IMR-90 (cell line): ENCODE measurements at regions not wholly inside any gene's neighbourhood (a gene's known extent, or its start where the extent isn't known, plus 50 kb on each side); places are given as distances from the start of the nearest gene placed in this dataset.

Experiments
- ATAC-seq: fragments of 200-7000 bp; cut with Tn5 transposase; 2 replicates; pipeline ENCODE4 v1.9.1; 2020; ENCODE audit warnings: low read depth, mild to moderate bottlenecking, moderate library complexity
- BruUV-seq: library from RNA; stranded (reverse); fragments of 400-500 nt; replicated peaks from 2 replicates; lab custom pipeline; 2021; lab: Mats Ljungman, UMichigan
- CTCF ChIA-PET: fragments of 300-600 bp; formaldehyde crosslinking; extraction: SDS; loops from one replicate; lab custom pipeline; 2021; ENCODE audit warnings: antibody characterized with exemption; lab: Yijun Ruan, JAX
- POLR2A ChIA-PET: fragments of 300-600 bp; sonication (Branson Sonifier 250); formaldehyde crosslinking; loops from one replicate; lab custom pipeline; 2022; ENCODE audit warnings: antibody characterized with exemption; ENCODE audit not compliant: unreplicated experiment; lab: Charles Lee
- DNase-seq: peaks from one replicate; pipeline ENCODE4 v3.0.0; 2013
- H2AFZ ChIP-seq: replicated peaks from 2 replicates; pipeline ENCODE3; 2013; ENCODE audit warnings: low read length, mild to moderate bottlenecking; ENCODE audit not compliant: poor library complexity
- H2AK5ac ChIP-seq: 2 replicates; pipeline ENCODE4 v1.6.1; 2013; ENCODE audit warnings: low read depth, low read length, inconsistent platforms
- H2AK9ac ChIP-seq: replicated peaks from 2 replicates; pipeline ENCODE3; 2013; ENCODE audit warnings: mild to moderate bottlenecking, low read depth, low read length, moderate library complexity; ENCODE audit not compliant: poor library complexity
- H2BK120ac ChIP-seq: 2 replicates; pipeline ENCODE4 v1.6.1; 2013; ENCODE audit warnings: low read depth, low read length, inconsistent platforms
- H2BK15ac ChIP-seq: 3 replicates; pipeline ENCODE4 v1.6.1; 2013; ENCODE audit warnings: low read depth, low read length, inconsistent platforms
- H2BK20ac ChIP-seq: 2 replicates; pipeline ENCODE4 v1.6.1; 2013; ENCODE audit warnings: low read depth, mild to moderate bottlenecking, inconsistent platforms, low read length, moderate library complexity
- H2BK5ac ChIP-seq: 2 replicates; pipeline ENCODE4 v1.6.1; 2013; ENCODE audit warnings: mild to moderate bottlenecking, low read depth, low read length, inconsistent platforms; ENCODE audit not compliant: poor library complexity, severe bottlenecking
- H3K14ac ChIP-seq: replicated peaks from 2 replicates; pipeline ENCODE4 v1.6.1; 2013; ENCODE audit warnings: low read depth, low read length, inconsistent platforms
- H3K18ac ChIP-seq: 2 replicates; pipeline ENCODE4 v1.6.1; 2013; ENCODE audit warnings: low read depth, low read length, control low read depth
- H3K23ac ChIP-seq: 2 replicates; pipeline ENCODE4 v1.6.1; 2013; ENCODE audit warnings: low read depth, low read length, inconsistent platforms
- H3K27ac ChIP-seq: 2 replicates; pipeline ENCODE4 v1.5.1; 2013; ENCODE audit warnings: mild to moderate bottlenecking, control low read depth, low read length; ENCODE audit not compliant: insufficient read depth
- H3K27me3 ChIP-seq: 2 replicates; pipeline ENCODE4 v1.6.1; 2013; ENCODE audit warnings: low read length; ENCODE audit not compliant: control insufficient read depth, insufficient read depth
- H3K36me3 ChIP-seq: 2 replicates; pipeline ENCODE4 v1.6.1; 2013; ENCODE audit warnings: low read length, mixed read lengths; ENCODE audit not compliant: control insufficient read depth, insufficient read depth
- H3K4ac ChIP-seq: 2 replicates; pipeline ENCODE4 v1.6.1; 2013; ENCODE audit warnings: low read depth, low read length, inconsistent platforms
- H3K4me1 ChIP-seq: 2 replicates; pipeline ENCODE4 v1.6.1; 2013; ENCODE audit warnings: low read length, mixed read lengths; ENCODE audit not compliant: control insufficient read depth, insufficient read depth
- H3K4me2 ChIP-seq: 2 replicates; pipeline ENCODE4 v1.6.1; 2013; ENCODE audit warnings: low read depth, mild to moderate bottlenecking, control low read depth, low read length, moderate library complexity
- H3K4me3 ChIP-seq: 2 replicates; pipeline ENCODE4 v1.5.1; 2013; ENCODE audit warnings: low read depth, mild to moderate bottlenecking, control low read depth, low read length, moderate library complexity; ENCODE audit not compliant: insufficient read depth
- H3K56ac ChIP-seq: 2 replicates; pipeline ENCODE4 v1.6.1; 2013; ENCODE audit warnings: low read length, inconsistent platforms; ENCODE audit not compliant: insufficient read depth; ENCODE audit errors: extremely low read depth
- H3K79me1 ChIP-seq, 2 experiments: 2 replicates each; pipeline ENCODE4 v1.6.1; 2013; ENCODE audit warnings: low read length in 2 of 2, inconsistent platforms in 1 of 2, low read depth in 1 of 2
- H3K9ac ChIP-seq: 2 replicates; pipeline ENCODE4 v1.6.1; 2013; ENCODE audit warnings: low read depth, low read length, control low read depth
- H3K9me1 ChIP-seq: 2 replicates; pipeline ENCODE4 v1.6.1; 2013; ENCODE audit warnings: low read length, inconsistent platforms; ENCODE audit not compliant: insufficient read depth
- H3K9me3 ChIP-seq: 2 replicates; pipeline ENCODE4 v1.6.1; 2013; ENCODE audit warnings: low read length; ENCODE audit not compliant: control insufficient read depth, insufficient read depth
- H4K20me1 ChIP-seq: 2 replicates; pipeline ENCODE4 v1.6.1; 2013; ENCODE audit warnings: low read length, inconsistent platforms; ENCODE audit not compliant: insufficient read depth
- H4K5ac ChIP-seq: 2 replicates; pipeline ENCODE4 v1.6.1; 2013; ENCODE audit warnings: mild to moderate bottlenecking, low read depth, low read length, control low read depth
- H4K8ac ChIP-seq, 2 experiments: 2 replicates each; pipeline ENCODE4 v1.6.1; 2013; ENCODE audit warnings: low read depth in 2 of 2, low read length in 2 of 2, control low read depth in 1 of 2, inconsistent platforms in 1 of 2
- H4K91ac ChIP-seq: 2 replicates; pipeline ENCODE4 v1.6.1; 2013; ENCODE audit warnings: low read depth, low read length, inconsistent platforms; ENCODE audit not compliant: insufficient read depth
- BHLHE40 ChIP-seq: fragments of 150-350 bp; IDR thresholded peaks from 2 replicates; pipeline ENCODE4 v1.6.1; 2016; ENCODE audit warnings: mild to moderate bottlenecking, low read depth, low read length
- CEBPB ChIP-seq: IDR thresholded peaks from 2 replicates; pipeline ENCODE4 v1.6.1; 2012; ENCODE audit warnings: low read depth, low read length, improper control_type of control experiment
- CHD1 ChIP-seq: IDR thresholded peaks from 2 replicates; pipeline ENCODE4 v1.6.1; 2012; ENCODE audit warnings: low read depth, low read length, improper control_type of control experiment
- FOS ChIP-seq: fragments of 150-350 bp; IDR thresholded peaks from 2 replicates; pipeline ENCODE4 v1.6.1; 2016; ENCODE audit warnings: low read depth, low read length
- MAFK ChIP-seq: IDR thresholded peaks from 2 replicates; pipeline ENCODE4 v1.6.1; 2012; ENCODE audit warnings: low read depth, low read length, improper control_type of control experiment
- MAZ ChIP-seq: IDR thresholded peaks from 2 replicates; pipeline ENCODE4 v1.6.1; 2012; ENCODE audit warnings: low read depth, mild to moderate bottlenecking, low read length, improper control_type of control experiment, moderate library complexity, borderline replicate concordance
- MXI1 ChIP-seq: IDR thresholded peaks from 2 replicates; pipeline ENCODE4 v1.6.1; 2012; ENCODE audit warnings: low read depth, mild to moderate bottlenecking, low read length, moderate library complexity, borderline replicate concordance
- NFE2L2 ChIP-seq: fragments of 150-350 bp; IDR thresholded peaks from 2 replicates; pipeline ENCODE4 v1.6.1; 2016; ENCODE audit warnings: low read depth, mild to moderate bottlenecking, low read length
- RAD21 ChIP-seq: IDR thresholded peaks from 2 replicates; pipeline ENCODE4 v1.6.1; 2012; ENCODE audit warnings: low read length, improper control_type of control experiment
- RCOR1 ChIP-seq: IDR thresholded peaks from 2 replicates; pipeline ENCODE4 v1.6.1; 2012; ENCODE audit warnings: mild to moderate bottlenecking, low read length, improper control_type of control experiment; ENCODE audit not compliant: insufficient replicate concordance
- RFX5 ChIP-seq: IDR thresholded peaks from 2 replicates; pipeline ENCODE4 v1.8.0; 2012; ENCODE audit warnings: low read depth, mild to moderate bottlenecking, low read length, moderate library complexity
- SMC3 ChIP-seq: fragments of 150-350 bp; IDR thresholded peaks from 2 replicates; pipeline ENCODE4 v1.6.1; 2016; ENCODE audit warnings: low read depth, mild to moderate bottlenecking, antibody characterized with exemption, low read length, moderate library complexity
- WGBS, 2 experiments: methylation state at CpG; one replicate each; pipeline versions ENCODE4 v1.1.5 to v1.1.7; 2013; ENCODE audit warnings: missing lambda C conversion rate in 2 of 2; ENCODE audit not compliant: insufficient read length in 1 of 2; ENCODE audit errors: extremely low coverage in 2 of 2; 5-methylcytosine and 5-hydroxymethylcytosine counted together
- dilution Hi-C: fragments of 300-500 bp; cut with HindIII; formaldehyde crosslinking; loops from one replicate; pipeline ENCODE4 v1.14.3; 2018; ENCODE audit warnings: low sequenced_read_pairs; ENCODE audit not compliant: unreplicated experiment
- in situ Hi-C: fragments of 300-500 bp; cut with MboI; formaldehyde crosslinking; loops from 3 replicates; pipeline ENCODE4 v1.14.3; 2019; ENCODE audit warnings: low sequenced_read_pairs, inconsistent platforms, mixed read lengths
- intact Hi-C: fragments of 100-400 bp; cut with micrococcal nuclease; formaldehyde crosslinking; loops from 2 replicates; pipeline ENCODE4 v1.10.0; 2022
- TF ChIP-seq, protein P1 (sequence below): fragments of 150-350 bp; IDR thresholded peaks from 2 replicates; pipeline ENCODE4 v1.6.1; 2017; ENCODE audit warnings: mild to moderate bottlenecking, antibody characterized with exemption, low read length, low read depth
- TF ChIP-seq, protein P2 (sequence below): fragments of 150-350 bp; IDR thresholded peaks from 2 replicates; pipeline ENCODE4 v1.6.1; 2016; ENCODE audit warnings: low read depth, mild to moderate bottlenecking, low read length, moderate library complexity, borderline replicate concordance
- TF ChIP-seq, protein P3 (sequence below): conservative IDR thresholded peaks from 2 replicates; pipeline ENCODE4 v1.5.1; 2012; ENCODE audit warnings: mild to moderate bottlenecking, low read depth, low read length, improper control_type of control experiment

DNA sequence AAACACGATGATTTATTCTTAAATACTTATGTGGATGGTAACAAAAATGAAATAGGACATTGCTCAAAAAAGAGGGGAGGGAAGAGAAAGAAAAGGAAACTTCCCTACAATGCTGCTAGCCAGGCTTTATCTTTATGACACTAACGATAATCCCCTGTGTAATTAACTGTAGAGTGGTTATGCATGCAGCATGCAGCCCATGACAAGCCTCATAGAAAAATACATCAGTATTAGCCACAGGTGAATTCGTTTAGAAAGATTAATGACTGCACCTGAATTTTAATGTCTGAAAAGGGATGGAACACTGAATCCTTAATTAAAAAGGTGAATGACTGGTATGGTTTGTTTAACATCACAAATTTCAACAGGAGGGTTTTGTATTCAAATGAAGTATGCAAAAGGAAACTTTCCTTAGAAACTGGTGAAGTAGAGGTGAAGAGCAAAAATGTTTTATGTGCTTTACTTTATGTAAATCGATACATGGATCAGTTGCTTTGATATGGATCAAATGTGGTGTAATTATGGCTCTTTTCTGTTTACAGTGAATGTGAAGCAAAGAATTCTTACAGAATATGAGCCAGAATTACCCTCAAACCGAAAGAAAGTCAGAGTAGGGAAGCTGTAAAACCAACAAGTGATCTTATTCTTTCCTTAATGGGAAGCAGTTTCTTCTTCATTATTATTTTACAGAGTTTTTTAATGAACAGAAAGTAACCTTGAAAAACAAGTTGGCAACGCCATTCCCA lies 569.6 kb upstream of the ADGRL2 start:
- POLR2A ChIA-PET, result no interaction called here
- H3K27me3 ChIP-seq, result no peaks in the 10 kb centered on the region
- H3K27ac ChIP-seq, result no peak overlapping the region
- no TSS peak for BruUV-seq
- H3K4me1 ChIP-seq, result no peaks in the 10 kb centered on the region
- H3K23ac ChIP-seq, result no peak overlapping the region
- H2BK15ac ChIP-seq, result no peak overlapping the region
- H3K4me3 ChIP-seq, result no peak overlapping the region
- dilution Hi-C loops, result no loop called here
- in situ Hi-C loops, result no loop called here
- no peak overlapping the region for H2BK20ac ChIP-seq
- no peaks in the 10 kb centered on the region for H4K20me1 ChIP-seq
- H2AK9ac ChIP-seq, result no peak overlapping the region
- H2BK5ac ChIP-seq, result no peak overlapping the region
- no peak overlapping the region for H3K4ac ChIP-seq
- no CpG with 5 or more reads among the region's 6 CpGs for WGBS, 2 experiments
- no peaks in the 10 kb centered on the region for H3K9me3 ChIP-seq
- no peak overlapping the region for H3K14ac ChIP-seq
- H4K5ac ChIP-seq, result no peak overlapping the region
- CTCF ChIA-PET, result no interaction called here
- H4K8ac ChIP-seq, result no peak overlapping the region
- H3K9ac ChIP-seq, result no peak overlapping the region
- H3K18ac ChIP-seq, result no peak overlapping the region
- DNase-seq (peak; percentile 2), ATAC-seq (0 out of 2 replicates have a peak, but pooled peaks have one; percentile 14)
- H2BK120ac ChIP-seq, result no peak overlapping the region
- H3K36me3 ChIP-seq, result no peaks in the 10 kb centered on the region
- H2AK5ac ChIP-seq, result no peak overlapping the region
- H3K4me2 ChIP-seq, result no peak overlapping the region; the same call in 1 of the 2 replicates
- TF ChIP-seq RCOR1 (no peak), CHD1 (no peak), MXI1 (no peak), BHLHE40 (no peak), RFX5 (no peak), FOS (no peak), MAZ (no peak), RAD21 (no peak), CEBPB (no peak), MAFK (no peak), SMC3 (no peak), NFE2L2 (no peak)
- TF ChIP-seq, protein P1, sequence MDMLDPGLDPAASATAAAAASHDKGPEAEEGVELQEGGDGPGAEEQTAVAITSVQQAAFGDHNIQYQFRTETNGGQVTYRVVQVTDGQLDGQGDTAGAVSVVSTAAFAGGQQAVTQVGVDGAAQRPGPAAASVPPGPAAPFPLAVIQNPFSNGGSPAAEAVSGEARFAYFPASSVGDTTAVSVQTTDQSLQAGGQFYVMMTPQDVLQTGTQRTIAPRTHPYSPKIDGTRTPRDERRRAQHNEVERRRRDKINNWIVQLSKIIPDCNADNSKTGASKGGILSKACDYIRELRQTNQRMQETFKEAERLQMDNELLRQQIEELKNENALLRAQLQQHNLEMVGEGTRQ, result no peak
- TF ChIP-seq, protein P2, sequence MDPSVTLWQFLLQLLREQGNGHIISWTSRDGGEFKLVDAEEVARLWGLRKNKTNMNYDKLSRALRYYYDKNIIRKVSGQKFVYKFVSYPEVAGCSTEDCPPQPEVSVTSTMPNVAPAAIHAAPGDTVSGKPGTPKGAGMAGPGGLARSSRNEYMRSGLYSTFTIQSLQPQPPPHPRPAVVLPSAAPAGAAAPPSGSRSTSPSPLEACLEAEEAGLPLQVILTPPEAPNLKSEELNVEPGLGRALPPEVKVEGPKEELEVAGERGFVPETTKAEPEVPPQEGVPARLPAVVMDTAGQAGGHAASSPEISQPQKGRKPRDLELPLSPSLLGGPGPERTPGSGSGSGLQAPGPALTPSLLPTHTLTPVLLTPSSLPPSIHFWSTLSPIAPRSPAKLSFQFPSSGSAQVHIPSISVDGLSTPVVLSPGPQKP, result no peak
- TF ChIP-seq, protein P3, sequence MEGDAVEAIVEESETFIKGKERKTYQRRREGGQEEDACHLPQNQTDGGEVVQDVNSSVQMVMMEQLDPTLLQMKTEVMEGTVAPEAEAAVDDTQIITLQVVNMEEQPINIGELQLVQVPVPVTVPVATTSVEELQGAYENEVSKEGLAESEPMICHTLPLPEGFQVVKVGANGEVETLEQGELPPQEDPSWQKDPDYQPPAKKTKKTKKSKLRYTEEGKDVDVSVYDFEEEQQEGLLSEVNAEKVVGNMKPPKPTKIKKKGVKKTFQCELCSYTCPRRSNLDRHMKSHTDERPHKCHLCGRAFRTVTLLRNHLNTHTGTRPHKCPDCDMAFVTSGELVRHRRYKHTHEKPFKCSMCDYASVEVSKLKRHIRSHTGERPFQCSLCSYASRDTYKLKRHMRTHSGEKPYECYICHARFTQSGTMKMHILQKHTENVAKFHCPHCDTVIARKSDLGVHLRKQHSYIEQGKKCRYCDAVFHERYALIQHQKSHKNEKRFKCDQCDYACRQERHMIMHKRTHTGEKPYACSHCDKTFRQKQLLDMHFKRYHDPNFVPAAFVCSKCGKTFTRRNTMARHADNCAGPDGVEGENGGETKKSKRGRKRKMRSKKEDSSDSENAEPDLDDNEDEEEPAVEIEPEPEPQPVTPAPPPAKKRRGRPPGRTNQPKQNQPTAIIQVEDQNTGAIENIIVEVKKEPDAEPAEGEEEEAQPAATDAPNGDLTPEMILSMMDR, result no peak
- no peak overlapping the region for H3K56ac ChIP-seq
- H4K91ac ChIP-seq, result no peak overlapping the region
- intact Hi-C loops, result no loop called here
- H3K79me1 ChIP-seq, result no peaks in the 10 kb centered on the region
- H2AFZ ChIP-seq, result no peak overlapping the region
- H3K9me1 ChIP-seq, result no peaks in the 10 kb centered on the region
